Suppressor macrophage (primary cell): ENCODE measurements at regions not wholly inside any gene's neighbourhood (a gene's known extent, or its start where the extent isn't known, plus 50 kb on each side); places are given as distances from the start of the nearest gene placed in this dataset.

Experiments
- DNase-seq, 4 experiments: peaks; one replicate each; pipeline ENCODE4 v3.0.0-alpha.2; 2020 to 2022

GRCh38 chr1:201710632-201711597 lies 118.0 kb upstream of the IPO9 start:
- DNase-seq = peak in 1 of 4 experiments; percentile 37

- no peak for DNase-seq
Measured at GRCh38 chr1:201711811-201712210, 117.1 kb upstream of the IPO9 start.

- no peak for DNase-seq
Measured at GRCh38 chr1:201712387-201713085, 116.4 kb upstream of the IPO9 start.

- DNase-seq = peak; percentile 94 to 99 (median 97)
Measured at GRCh38 chr1:201713086-201713810, 115.7 kb upstream of the IPO9 start.

GRCh38 chr1:201714542-201715329 lies 114.2 kb upstream of the IPO9 start:
- DNase-seq = peak; percentile 93 to 99 (median 96)

GRCh38 chr1:201715351-201715750 lies 113.6 kb upstream of the IPO9 start:
- DNase-seq = no peak

- DNase-seq = peak; percentile 90 to 96 (median 94)
Measured at GRCh38 chr1:201715801-201716741, 112.9 kb upstream of the IPO9 start.

GRCh38 chr1:201716742-201717135 lies 112.2 kb upstream of the IPO9 start:
- DNase-seq = no peak

GRCh38 chr1:201717286-201717685 lies 111.7 kb upstream of the IPO9 start:
- no peak for DNase-seq

- no peak for DNase-seq
Measured at GRCh38 chr1:201718346-201719202, 110.4 kb upstream of the IPO9 start.

- no peak for DNase-seq
Measured at GRCh38 chr1:201719812-201720521, 109.0 kb upstream of the IPO9 start.

- DNase-seq = no peak
Measured at GRCh38 chr1:201720522-201720844, 108.5 kb upstream of the IPO9 start.

GRCh38 chr1:201721082-201722049 lies 107.6 kb upstream of the IPO9 start:
- no peak for DNase-seq

GRCh38 chr1:201724039-201724765 lies 104.8 kb upstream of the IPO9 start:
- no peak for DNase-seq

GRCh38 chr1:201724766-201725118 lies 104.2 kb upstream of the IPO9 start:
- DNase-seq = no peak

- no peak for DNase-seq
Measured at GRCh38 chr1:201726700-201727099, 102.3 kb upstream of the IPO9 start.

- DNase-seq = no peak
Measured at GRCh38 chr1:201728731-201729130, 100.2 kb upstream of the IPO9 start.
